RWPE2 (cell line): ENCODE measurements at regions not wholly inside any gene's neighbourhood (a gene's known extent, or its start where the extent isn't known, plus 50 kb on each side); places are given as distances from the start of the nearest gene placed in this dataset.

ENCODE experiments used
- ATAC-seq: fragments of 200-7000 bp; cut with Tn5 transposase; 3 replicates; pipeline ENCODE4 v1.9.1; 2021; ENCODE audit warnings: low read depth
- DNase-seq: peaks from one replicate; pipeline ENCODE4 v3.0.0-alpha.2; 2020; ENCODE audit warnings: low spot score
- H3K27ac ChIP-seq: fragments of 450-650 bp; 2 replicates; pipeline ENCODE4 v1.5.1; 2017; ENCODE audit warnings: mild to moderate bottlenecking; ENCODE audit not compliant: poor library complexity, severe bottlenecking
- H3K27me3 ChIP-seq: fragments of 250-450 bp; sonication (Bioruptor Pico); 2 replicates; pipeline ENCODE4 v1.5.1; 2021; ENCODE audit warnings: mild to moderate bottlenecking, moderate library complexity; ENCODE audit not compliant: insufficient read depth, poor library complexity, severe bottlenecking
- H3K36me3 ChIP-seq: fragments of 250-450 bp; sonication (Bioruptor Pico); 2 replicates; pipeline ENCODE4 v1.5.1; 2020; ENCODE audit warnings: low read depth, mild to moderate bottlenecking, moderate library complexity
- H3K4me1 ChIP-seq: fragments of 250-450 bp; sonication (Bioruptor Pico); 2 replicates; pipeline ENCODE4 v1.5.1; 2021; ENCODE audit warnings: mild to moderate bottlenecking, moderate library complexity; ENCODE audit not compliant: insufficient read depth, poor library complexity, severe bottlenecking
- H3K4me3 ChIP-seq: fragments of 250-450 bp; sonication (Bioruptor Pico); 2 replicates; pipeline ENCODE4 v1.5.1; 2021; ENCODE audit warnings: mild to moderate bottlenecking, moderate library complexity; ENCODE audit not compliant: severe bottlenecking
- H3K9me3 ChIP-seq: fragments of 250-450 bp; sonication (Bioruptor Pico); 2 replicates; pipeline ENCODE4 v1.5.1; 2021; ENCODE audit warnings: mild to moderate bottlenecking, moderate library complexity; ENCODE audit not compliant: severe bottlenecking
- TF ChIP-seq, protein P1 (sequence below): fragments of 450-650 bp; IDR thresholded peaks from one replicate; pipeline ENCODE4 v1.5.1; 2017; ENCODE audit warnings: mild to moderate bottlenecking, moderate library complexity; ENCODE audit not compliant: poor library complexity, severe bottlenecking

DNA sequence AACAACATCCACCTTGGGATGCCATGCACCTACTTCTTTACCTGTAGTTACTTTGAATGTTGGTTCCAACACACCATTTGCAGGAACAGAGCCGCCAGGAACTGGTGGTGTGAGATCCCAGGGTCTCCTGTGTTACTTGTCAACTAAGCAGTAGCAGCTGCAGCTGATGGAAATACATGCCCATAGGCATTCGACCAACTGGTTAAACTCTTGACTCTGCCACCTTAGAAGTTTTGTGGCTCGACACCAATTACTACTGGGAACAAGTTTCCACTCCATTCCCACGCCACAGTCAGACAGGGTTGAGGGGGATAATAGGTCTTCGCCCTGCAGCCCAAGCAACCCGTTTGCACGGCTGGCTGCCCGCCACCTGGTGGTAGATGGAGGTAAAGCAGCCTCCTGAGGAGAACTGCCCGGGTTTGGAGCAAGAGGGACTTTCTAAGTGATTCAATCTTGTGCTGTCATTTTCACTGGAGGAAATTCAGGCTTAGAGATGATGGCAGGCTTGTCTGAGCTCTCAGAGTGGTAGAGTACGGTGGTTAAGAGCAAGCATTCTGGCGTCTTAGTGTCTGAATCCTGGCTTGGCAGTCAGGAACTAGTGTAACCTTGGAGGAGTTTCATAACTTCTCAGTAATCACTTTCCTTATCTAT lies 119.1 kb upstream of the TRIM2 start:
- TF ChIP-seq, protein P1, sequence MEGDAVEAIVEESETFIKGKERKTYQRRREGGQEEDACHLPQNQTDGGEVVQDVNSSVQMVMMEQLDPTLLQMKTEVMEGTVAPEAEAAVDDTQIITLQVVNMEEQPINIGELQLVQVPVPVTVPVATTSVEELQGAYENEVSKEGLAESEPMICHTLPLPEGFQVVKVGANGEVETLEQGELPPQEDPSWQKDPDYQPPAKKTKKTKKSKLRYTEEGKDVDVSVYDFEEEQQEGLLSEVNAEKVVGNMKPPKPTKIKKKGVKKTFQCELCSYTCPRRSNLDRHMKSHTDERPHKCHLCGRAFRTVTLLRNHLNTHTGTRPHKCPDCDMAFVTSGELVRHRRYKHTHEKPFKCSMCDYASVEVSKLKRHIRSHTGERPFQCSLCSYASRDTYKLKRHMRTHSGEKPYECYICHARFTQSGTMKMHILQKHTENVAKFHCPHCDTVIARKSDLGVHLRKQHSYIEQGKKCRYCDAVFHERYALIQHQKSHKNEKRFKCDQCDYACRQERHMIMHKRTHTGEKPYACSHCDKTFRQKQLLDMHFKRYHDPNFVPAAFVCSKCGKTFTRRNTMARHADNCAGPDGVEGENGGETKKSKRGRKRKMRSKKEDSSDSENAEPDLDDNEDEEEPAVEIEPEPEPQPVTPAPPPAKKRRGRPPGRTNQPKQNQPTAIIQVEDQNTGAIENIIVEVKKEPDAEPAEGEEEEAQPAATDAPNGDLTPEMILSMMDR = peak; percentile 95
- no peak overlapping the region for H3K27ac ChIP-seq
- DNase-seq (no peak), ATAC-seq (peak; percentile 53)
- H3K4me3 ChIP-seq = no peak overlapping the region
- H3K36me3 ChIP-seq = no peaks in the 10 kb centered on the region
- H3K4me1 ChIP-seq = no peaks in the 10 kb centered on the region
- no peaks in the 10 kb centered on the region for H3K9me3 ChIP-seq
- H3K27me3 ChIP-seq = no peaks in the 10 kb centered on the region

GRCh38 chr4:153087671-153088194 lies 116.5 kb upstream of the TRIM2 start:
- ATAC-seq = no peak
- TF ChIP-seq, protein P1 = no peak
- no peaks in the 10 kb centered on the region for H3K27me3 ChIP-seq
- H3K36me3 ChIP-seq = no peaks in the 10 kb centered on the region
- no peaks in the 10 kb centered on the region for H3K4me1 ChIP-seq
- H3K4me3 ChIP-seq = no peak overlapping the region
- no peaks in the 10 kb centered on the region for H3K9me3 ChIP-seq
- no peak overlapping the region for H3K27ac ChIP-seq
- DNase-seq = no peak

GRCh38 chr4:153089742-153090141 lies 114.5 kb upstream of the TRIM2 start:
- H3K27ac ChIP-seq = no peak overlapping the region
- no peaks in the 10 kb centered on the region for H3K4me1 ChIP-seq

DNA sequence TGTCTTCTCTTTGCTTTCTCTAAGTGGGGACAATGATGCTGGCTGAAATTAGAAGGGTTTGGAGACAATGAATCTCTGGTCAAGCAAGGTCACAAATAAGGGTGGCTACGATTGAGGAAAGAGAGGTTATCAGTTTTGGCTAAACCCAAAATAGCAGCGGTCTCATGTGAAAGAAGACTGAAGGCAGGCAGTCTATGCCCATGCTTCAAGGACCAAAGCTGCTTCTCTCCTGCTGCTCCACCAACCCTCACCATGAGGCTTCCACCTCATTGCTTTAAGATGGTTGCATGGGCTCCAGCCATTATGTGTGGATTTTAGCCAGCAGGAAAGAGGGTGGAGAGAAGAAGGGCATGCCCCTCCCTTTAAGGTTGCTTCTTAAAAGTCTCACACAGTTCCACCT lies 114.1 kb upstream of the TRIM2 start:
- H3K4me1 ChIP-seq = no peaks in the 10 kb centered on the region
- ATAC-seq (no peak), DNase-seq (no peak)
- H3K27me3 ChIP-seq = no peaks in the 10 kb centered on the region
- TF ChIP-seq, protein P1 = no peak
- H3K4me3 ChIP-seq = no peak overlapping the region
- no peak overlapping the region for H3K27ac ChIP-seq
- no peaks in the 10 kb centered on the region for H3K9me3 ChIP-seq
- no peaks in the 10 kb centered on the region for H3K36me3 ChIP-seq

More at GRCh38 chr4:153089742-153090141, 114.5 kb upstream of the TRIM2 start:
- no peaks in the 10 kb centered on the region for H3K27me3 ChIP-seq
- H3K9me3 ChIP-seq = no peaks in the 10 kb centered on the region
- H3K36me3 ChIP-seq = no peaks in the 10 kb centered on the region
- DNase-seq (no peak), ATAC-seq (no peak)
- TF ChIP-seq, protein P1 = no peak
- H3K4me3 ChIP-seq = no peak overlapping the region

GRCh38 chr4:153090670-153091385 lies 113.4 kb upstream of the TRIM2 start:
- Histone ChIP-seq H3K4me3 (no peak overlapping the region), H3K4me1 (no peaks in the 10 kb centered on the region), H3K36me3 (no peaks in the 10 kb centered on the region), H3K9me3 (no peaks in the 10 kb centered on the region), H3K27me3 (no peaks in the 10 kb centered on the region), H3K27ac (no peak overlapping the region)
- DNase-seq = no peak
- ATAC-seq = no peak
- TF ChIP-seq, protein P1 = no peak
